Hematopoietic multipotent progenitor cell treated with erythropoietin and hydrocortisone succinate and interleukin-3 and kit ligand, for 8 days (in vitro differentiated cells): ENCODE measurements at regions not wholly inside any gene's neighbourhood (a gene's known extent, or its start where the extent isn't known, plus 50 kb on each side); places are given as distances from the start of the nearest gene placed in this dataset.
"Not testable (repeated sequence)": the region's sequence is repeated elsewhere in the genome, so short reads cannot be mapped to it uniquely, and the experiment has no call there.

Experiments used
- DNase-seq: peaks from one replicate; pipeline ENCODE4 v3.0.0-alpha.2; 2015

GRCh38 chr17:13659051-13659450 is 57.3 kb upstream of the HS3ST3A1 start:
- not testable (repeated sequence) for DNase-seq

GRCh38 chr17:13665872-13666635 is 64.3 kb upstream of the HS3ST3A1 start:
- no peak for DNase-seq

- DNase-seq: no peak
Observed at GRCh38 chr17:13671341-13671740, 69.6 kb upstream of the HS3ST3A1 start.

GRCh38 chr17:13671771-13672170 is 70.0 kb upstream of the HS3ST3A1 start:
- DNase-seq: no peak

GRCh38 chr17:13678361-13678760 is 76.6 kb upstream of the HS3ST3A1 start:
- no peak for DNase-seq

- no peak for DNase-seq
Observed at GRCh38 chr17:13678841-13679240, 77.1 kb upstream of the HS3ST3A1 start.

GRCh38 chr17:13688716-13689115 is 87.0 kb upstream of the HS3ST3A1 start:
- no peak for DNase-seq

GRCh38 chr17:13690806-13691205 is 89.1 kb upstream of the HS3ST3A1 start:
- no peak for DNase-seq

- DNase-seq: no peak
Observed at GRCh38 chr17:13694934-13695333, 93.2 kb upstream of the HS3ST3A1 start.

GRCh38 chr17:13698832-13699231 is 97.1 kb upstream of the HS3ST3A1 start:
- DNase-seq: no peak

- no peak for DNase-seq
Observed at GRCh38 chr17:13699261-13699660, 97.5 kb upstream of the HS3ST3A1 start.

GRCh38 chr17:13702266-13702665 is 100.5 kb upstream of the HS3ST3A1 start:
- no peak for DNase-seq

- no peak for DNase-seq
Observed at GRCh38 chr17:13704333-13704732, 102.6 kb upstream of the HS3ST3A1 start.

GRCh38 chr17:13705221-13705620 is 103.5 kb upstream of the HS3ST3A1 start:
- no peak for DNase-seq

GRCh38 chr17:13721705-13722104 is 120.0 kb upstream of the HS3ST3A1 start:
- no peak for DNase-seq

- DNase-seq: no peak
Observed at GRCh38 chr17:13725288-13725990, 123.7 kb upstream of the HS3ST3A1 start.

- DNase-seq: no peak
Observed at GRCh38 chr17:13727441-13728171, 125.9 kb upstream of the HS3ST3A1 start.

GRCh38 chr17:13728781-13729180 is 127.1 kb upstream of the HS3ST3A1 start:
- DNase-seq: no peak

GRCh38 chr17:13729466-13730134 is 127.9 kb upstream of the HS3ST3A1 start:
- no peak for DNase-seq

GRCh38 chr17:13734880-13735279 is 133.2 kb upstream of the HS3ST3A1 start:
- DNase-seq: no peak

- no peak for DNase-seq
Observed at GRCh38 chr17:13735444-13735843, 133.7 kb upstream of the HS3ST3A1 start.

GRCh38 chr17:13735861-13736260 is 134.1 kb upstream of the HS3ST3A1 start:
- no peak for DNase-seq

GRCh38 chr17:13736916-13737315 is 135.2 kb upstream of the HS3ST3A1 start:
- no peak for DNase-seq
